Hepatocyte (in vitro differentiated cells): ENCODE measurements at regions not wholly inside any gene's neighbourhood (a gene's known extent, or its start where the extent isn't known, plus 50 kb on each side); places are given as distances from the start of the nearest gene placed in this dataset.

Source experiments
- DNase-seq: peaks from one replicate; pipeline ENCODE4 v3.0.0-alpha.2; 2016; ENCODE audit warnings: low spot score
- H2AFZ ChIP-seq: fragments of 200-600 bp; sonication (generic); 2 replicates; pipeline ENCODE4 v1.6.0; 2016; ENCODE audit warnings: antibody characterized with exemption, mild to moderate bottlenecking
- H3K27ac ChIP-seq: fragments of 200-600 bp; sonication (generic); 2 replicates; pipeline ENCODE4 v1.5.1; 2016; ENCODE audit warnings: mild to moderate bottlenecking
- H3K27me3 ChIP-seq: fragments of 200-600 bp; sonication (generic); 2 replicates; pipeline ENCODE4 v1.6.1; 2016
- H3K36me3 ChIP-seq: fragments of 200-600 bp; sonication (generic); replicated peaks from 2 replicates; pipeline ENCODE4 v1.5.1; 2016; ENCODE audit warnings: low read depth; ENCODE audit not compliant: insufficient read depth
- H3K4me1 ChIP-seq: fragments of 200-600 bp; sonication (generic); 2 replicates; pipeline ENCODE4 v1.5.1; 2016; ENCODE audit warnings: mild to moderate bottlenecking, moderate library complexity; ENCODE audit not compliant: insufficient read depth
- H3K4me2 ChIP-seq: fragments of 200-600 bp; sonication (generic); 2 replicates; pipeline ENCODE4 v1.6.0; 2016
- H3K4me3 ChIP-seq: fragments of 200-600 bp; sonication (generic); 2 replicates; pipeline ENCODE4 v1.5.1; 2016; ENCODE audit warnings: mild to moderate bottlenecking
- H3K79me2 ChIP-seq: fragments of 200-600 bp; sonication (generic); 2 replicates; pipeline ENCODE4 v1.6.0; 2017; ENCODE audit warnings: mild to moderate bottlenecking
- H3K9me2 ChIP-seq: fragments of 200-600 bp; sonication (generic); replicated peaks from 2 replicates; pipeline ENCODE4 v1.6.0; 2017; ENCODE audit warnings: mild to moderate bottlenecking; ENCODE audit not compliant: insufficient read depth
- H3K9me3 ChIP-seq: fragments of 200-600 bp; sonication (generic); 2 replicates; pipeline ENCODE4 v1.5.1; 2016; ENCODE audit warnings: low read depth, mild to moderate bottlenecking
- H4K20me1 ChIP-seq: fragments of 200-600 bp; sonication (generic); 2 replicates; pipeline ENCODE4 v1.6.0; 2016; ENCODE audit warnings: mild to moderate bottlenecking; ENCODE audit not compliant: insufficient read depth, poor library complexity, severe bottlenecking
- CTCF ChIP-seq: fragments of 200-600 bp; sonication (generic); IDR thresholded peaks from 2 replicates; pipeline ENCODE4 v1.5.1; 2016; ENCODE audit warnings: antibody characterized with exemption, mild to moderate bottlenecking; ENCODE audit not compliant: poor library complexity
- EZH2 ChIP-seq: fragments of 200-600 bp; sonication (generic); IDR thresholded peaks from 2 replicates; pipeline ENCODE4 v1.6.1; 2016; ENCODE audit warnings: antibody characterized with exemption, mild to moderate bottlenecking, borderline replicate concordance
- EZH2phosphoT487 ChIP-seq: fragments of 200-600 bp; sonication (generic); IDR thresholded peaks from one replicate; pipeline ENCODE4 v1.6.1; 2018; ENCODE audit warnings: antibody characterized with exemption, mild to moderate bottlenecking, low read depth, moderate library complexity; ENCODE audit not compliant: unreplicated experiment, severe bottlenecking
- WGBS: methylation state at CpG from one replicate; pipeline ENCODE4 v1.1.6; 2016; ENCODE audit warnings: low lambda C conversion rate; ENCODE audit errors: missing lambda C conversion rate; 5-methylcytosine and 5-hydroxymethylcytosine counted together

DNA sequence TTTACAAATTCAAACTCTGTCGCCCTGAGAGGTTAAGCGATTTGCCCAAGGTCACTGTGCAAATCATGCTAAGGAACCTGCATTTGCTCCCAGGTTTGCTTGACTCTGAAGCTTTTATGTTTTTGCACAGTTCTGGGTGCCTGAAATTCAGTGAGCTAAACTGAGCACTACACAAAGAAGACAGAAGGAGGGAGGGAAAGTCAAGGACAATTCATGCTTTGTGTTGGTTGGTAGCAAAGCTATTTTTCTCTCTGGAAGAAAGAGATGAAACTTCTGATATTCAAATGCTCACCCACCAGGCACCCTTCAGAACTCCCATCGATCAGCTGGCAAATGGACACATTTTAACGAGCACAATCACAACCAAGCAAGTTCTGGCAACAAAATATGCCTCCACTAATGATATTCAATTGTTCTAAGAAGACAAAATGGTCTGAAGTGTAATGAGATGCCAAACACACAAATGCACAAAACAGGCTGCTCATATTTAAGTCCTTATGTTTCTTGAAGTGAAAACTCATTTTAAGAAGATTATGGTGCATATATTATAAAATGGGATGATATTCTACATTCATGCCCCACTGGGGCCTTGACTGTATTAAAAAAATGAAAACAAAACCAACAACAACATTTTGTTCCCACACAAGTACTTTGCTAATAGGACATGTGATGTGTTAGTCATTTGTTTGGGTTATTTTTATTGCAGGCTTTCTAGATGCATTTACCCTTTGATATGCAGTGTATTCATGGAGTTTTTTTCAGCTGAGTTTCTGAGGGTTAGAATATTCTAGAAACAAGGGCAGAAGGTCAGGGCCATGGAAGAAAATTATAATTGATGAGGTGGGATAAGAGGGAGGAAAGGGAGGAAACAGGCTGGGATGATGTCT lies 445.6 kb upstream of the CELF4 start:
- no peak overlapping the region for H3K4me3 ChIP-seq
- H3K4me1 ChIP-seq = no peaks in the 10 kb centered on the region
- DNase-seq = no peak
- H3K27ac ChIP-seq = no peak overlapping the region
- H3K79me2 ChIP-seq = no peaks in the 10 kb centered on the region
- H4K20me1 ChIP-seq = no peaks in the 10 kb centered on the region
- H3K9me3 ChIP-seq = no peaks in the 10 kb centered on the region
- no peak for TF ChIP-seq EZH2phosphoT487
- 88% methylated on average over 4 of the region's 4 CpGs for WGBS
- no peaks in the 10 kb centered on the region for H3K36me3 ChIP-seq
- H3K4me2 ChIP-seq = no peak overlapping the region
- no peak overlapping the region for H2AFZ ChIP-seq
- H3K27me3 ChIP-seq = no peaks in the 10 kb centered on the region
- no peaks in the 10 kb centered on the region for H3K9me2 ChIP-seq

DNA sequence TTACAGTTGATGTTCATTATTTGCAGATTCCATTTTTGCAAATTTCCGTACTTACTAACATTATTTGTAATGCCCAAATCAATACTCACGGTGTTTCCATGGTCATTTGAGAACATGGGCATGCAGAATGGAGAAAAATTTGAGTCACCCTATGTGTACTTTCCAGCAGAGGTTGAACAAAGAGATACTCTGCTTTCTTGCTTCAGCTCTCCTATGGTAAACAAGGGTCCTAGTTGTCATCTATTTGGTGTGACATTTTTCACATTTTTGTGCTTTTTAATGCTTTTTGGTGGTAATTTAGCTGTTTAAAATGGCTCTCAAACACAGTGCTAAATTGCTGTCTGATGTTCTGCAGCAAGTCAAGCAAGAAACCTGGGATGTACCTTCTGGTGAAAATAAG lies 444.4 kb upstream of the CELF4 start:
- DNase-seq = no peak
- WGBS = 76% methylated on average over 2 of the region's 2 CpGs

DNA sequence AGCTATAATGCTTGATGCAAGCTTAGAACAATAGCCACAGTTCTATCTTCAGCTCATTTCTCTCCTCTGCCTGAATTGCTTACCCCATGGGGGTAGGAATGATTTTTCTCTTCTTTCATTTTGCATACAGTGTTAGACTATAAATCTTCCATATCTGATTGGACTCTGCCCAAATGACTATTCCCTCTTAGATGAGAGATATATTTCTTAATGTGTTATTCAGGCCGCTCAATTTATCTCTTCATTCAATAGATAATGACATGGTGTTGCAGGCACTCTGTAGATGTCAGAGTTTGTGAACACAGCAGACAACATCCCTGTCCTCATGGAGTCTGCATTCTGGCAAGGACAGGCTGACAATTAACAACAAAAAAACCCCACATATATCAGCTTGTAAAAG lies 443.7 kb upstream of the CELF4 start:
- H3K36me3 ChIP-seq = no peaks in the 10 kb centered on the region
- H3K27ac ChIP-seq = no peak overlapping the region
- no peak overlapping the region for H2AFZ ChIP-seq
- TF ChIP-seq EZH2 (no peak), CTCF (no peak), EZH2phosphoT487 (no peak)
- no peaks in the 10 kb centered on the region for H3K4me1 ChIP-seq
- no peaks in the 10 kb centered on the region for H4K20me1 ChIP-seq
- H3K79me2 ChIP-seq = no peaks in the 10 kb centered on the region
- H3K4me3 ChIP-seq = no peak overlapping the region
- no peak for DNase-seq
- H3K4me2 ChIP-seq = no peak overlapping the region
- no peaks in the 10 kb centered on the region for H3K27me3 ChIP-seq
- no peaks in the 10 kb centered on the region for H3K9me2 ChIP-seq
- no peaks in the 10 kb centered on the region for H3K9me3 ChIP-seq
- 67% methylated on average over 1 of the region's 1 CpG for WGBS

More for the DNA sequence above, 444.4 kb upstream of the CELF4 start:
- Histone ChIP-seq H3K4me1 (no peaks in the 10 kb centered on the region), H3K9me3 (no peaks in the 10 kb centered on the region), H3K4me2 (no peak overlapping the region), H3K9me2 (no peaks in the 10 kb centered on the region), H3K27me3 (no peaks in the 10 kb centered on the region), H3K79me2 (no peaks in the 10 kb centered on the region), H3K36me3 (no peaks in the 10 kb centered on the region), H4K20me1 (no peaks in the 10 kb centered on the region), H3K4me3 (no peak overlapping the region), H2AFZ (no peak overlapping the region), H3K27ac (no peak overlapping the region)
- TF ChIP-seq EZH2 = no peak
- no peak for TF ChIP-seq CTCF
- TF ChIP-seq EZH2phosphoT487 = no peak

GRCh38 chr18:38007676-38008330 lies 442.2 kb upstream of the CELF4 start:
- H3K9me3 ChIP-seq = no peaks in the 10 kb centered on the region
- no peak overlapping the region for H2AFZ ChIP-seq
- no peak overlapping the region for H3K27ac ChIP-seq
- H3K4me2 ChIP-seq = no peak overlapping the region
- no peaks in the 10 kb centered on the region for H3K79me2 ChIP-seq
- H3K9me2 ChIP-seq = no peaks in the 10 kb centered on the region
- peak; percentile 24 for DNase-seq
- 66% methylated on average over 6 of the region's 6 CpGs for WGBS
- no peaks in the 10 kb centered on the region for H3K4me1 ChIP-seq
- no peaks in the 10 kb centered on the region for H3K36me3 ChIP-seq
- no peak overlapping the region for H3K4me3 ChIP-seq
- TF ChIP-seq EZH2phosphoT487 (no peak), EZH2 (no peak), CTCF (no peak)
- H3K27me3 ChIP-seq = no peaks in the 10 kb centered on the region
- no peaks in the 10 kb centered on the region for H4K20me1 ChIP-seq
